Fibroblast of villous mesenchyme (primary cell): ENCODE measurements at regions not wholly inside any gene's neighbourhood (a gene's known extent, or its start where the extent isn't known, plus 50 kb on each side); places are given as distances from the start of the nearest gene placed in this dataset.

Experiments used
- DNase-seq: peaks from one replicate; pipeline ENCODE4 v3.0.0-alpha.2; 2010; ENCODE audit warnings: low read depth
- H3K4me3 ChIP-seq: 2 replicates; pipeline ENCODE4 v1.5.1; 2011; ENCODE audit warnings: low read depth, mild to moderate bottlenecking, low read length
- TF ChIP-seq, protein P1 (sequence below): IDR thresholded peaks from 2 replicates; pipeline ENCODE4 v1.5.1; 2012; ENCODE audit warnings: low read depth, mild to moderate bottlenecking, low read length; ENCODE audit not compliant: insufficient read depth

DNA sequence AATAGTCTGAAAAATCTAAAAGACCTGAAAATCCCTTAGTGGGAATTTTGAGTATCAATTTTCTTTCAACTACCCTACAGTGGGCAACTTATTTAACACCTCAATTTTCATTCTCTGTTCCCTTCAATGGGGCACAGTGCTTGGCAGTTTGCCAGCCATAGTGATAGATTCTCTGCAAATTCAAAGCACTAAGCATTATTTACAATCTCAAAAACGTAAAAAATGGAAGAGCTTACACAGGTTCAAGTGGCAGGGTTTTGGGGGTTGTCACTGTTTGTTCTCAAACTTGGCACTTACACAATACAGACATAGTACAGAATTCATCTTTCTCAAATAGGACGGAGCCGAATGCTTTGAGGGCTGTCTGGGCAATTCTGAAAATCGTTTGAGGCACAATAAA, 515.0 kb downstream of the EFNA5 start:
- DNase-seq: no peak
- TF ChIP-seq, protein P1, sequence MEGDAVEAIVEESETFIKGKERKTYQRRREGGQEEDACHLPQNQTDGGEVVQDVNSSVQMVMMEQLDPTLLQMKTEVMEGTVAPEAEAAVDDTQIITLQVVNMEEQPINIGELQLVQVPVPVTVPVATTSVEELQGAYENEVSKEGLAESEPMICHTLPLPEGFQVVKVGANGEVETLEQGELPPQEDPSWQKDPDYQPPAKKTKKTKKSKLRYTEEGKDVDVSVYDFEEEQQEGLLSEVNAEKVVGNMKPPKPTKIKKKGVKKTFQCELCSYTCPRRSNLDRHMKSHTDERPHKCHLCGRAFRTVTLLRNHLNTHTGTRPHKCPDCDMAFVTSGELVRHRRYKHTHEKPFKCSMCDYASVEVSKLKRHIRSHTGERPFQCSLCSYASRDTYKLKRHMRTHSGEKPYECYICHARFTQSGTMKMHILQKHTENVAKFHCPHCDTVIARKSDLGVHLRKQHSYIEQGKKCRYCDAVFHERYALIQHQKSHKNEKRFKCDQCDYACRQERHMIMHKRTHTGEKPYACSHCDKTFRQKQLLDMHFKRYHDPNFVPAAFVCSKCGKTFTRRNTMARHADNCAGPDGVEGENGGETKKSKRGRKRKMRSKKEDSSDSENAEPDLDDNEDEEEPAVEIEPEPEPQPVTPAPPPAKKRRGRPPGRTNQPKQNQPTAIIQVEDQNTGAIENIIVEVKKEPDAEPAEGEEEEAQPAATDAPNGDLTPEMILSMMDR: no peak
- H3K4me3 ChIP-seq: no peak overlapping the region

DNA sequence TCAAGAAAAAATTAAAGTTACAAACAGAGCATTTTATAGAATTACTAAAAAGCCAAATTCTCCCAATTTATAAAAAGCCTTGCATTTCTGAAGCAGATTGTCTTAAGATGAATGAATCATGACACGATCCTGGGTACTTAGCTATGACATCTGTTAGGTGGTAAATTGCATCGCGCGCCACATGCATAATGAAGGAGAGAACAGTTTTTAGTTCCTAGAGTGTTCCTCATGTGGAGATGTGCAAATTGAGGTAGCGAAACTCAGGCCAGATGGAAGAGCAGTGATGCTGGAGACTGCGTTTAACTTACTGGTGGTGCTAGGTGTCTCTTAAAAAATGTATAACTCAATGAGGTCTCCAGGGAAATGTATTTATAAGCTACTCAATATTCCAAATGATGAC, 516.1 kb downstream of the EFNA5 start:
- no peak for DNase-seq
- no peak overlapping the region for H3K4me3 ChIP-seq
- TF ChIP-seq, protein P1: no peak

DNA sequence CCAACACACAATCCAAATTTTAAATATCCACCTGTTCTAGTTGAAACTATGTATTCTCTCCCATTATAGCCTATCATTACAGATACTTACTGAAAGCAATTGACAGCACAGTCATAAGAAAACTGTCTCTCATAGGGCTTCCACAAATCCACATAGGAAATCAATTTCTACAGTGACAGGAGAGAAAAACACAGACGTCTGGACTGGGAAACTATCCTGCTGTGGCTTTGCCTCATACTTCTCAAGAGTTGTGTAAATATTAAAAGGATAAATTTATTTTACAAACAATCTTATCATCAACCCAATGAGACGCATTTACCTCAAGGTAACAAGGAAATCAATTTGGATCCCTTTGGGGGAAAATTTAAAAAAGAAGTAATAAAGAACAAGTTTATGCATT, 517.5 kb downstream of the EFNA5 start:
- no peak for DNase-seq
- H3K4me3 ChIP-seq: no peak overlapping the region
- TF ChIP-seq, protein P1: no peak

GRCh38 chr5:107149243-107150005, 521.3 kb downstream of the EFNA5 start:
- DNase-seq: no peak
- TF ChIP-seq, protein P1: no peak
- H3K4me3 ChIP-seq: no peak overlapping the region

DNA sequence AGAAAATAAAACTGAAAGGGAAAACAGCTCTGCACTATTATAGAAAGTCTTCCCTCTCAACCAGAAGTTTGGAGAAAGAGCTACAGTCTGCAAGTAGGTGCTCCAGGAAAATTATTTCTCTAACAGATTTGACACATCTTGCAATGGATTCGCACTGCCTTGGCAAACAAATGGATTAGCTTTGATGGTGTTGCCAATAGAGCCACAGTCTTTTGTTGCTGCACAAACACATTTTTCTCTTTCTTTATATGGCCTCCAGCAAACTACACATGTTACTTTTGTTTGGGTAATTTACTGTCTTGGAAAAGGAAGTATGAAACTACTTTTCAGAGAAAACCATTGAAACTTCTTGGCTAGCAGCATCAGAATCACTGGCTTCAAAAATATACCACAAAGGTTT, 523.1 kb downstream of the EFNA5 start:
- TF ChIP-seq, protein P1: no peak
- no peak for DNase-seq
- no peak overlapping the region for H3K4me3 ChIP-seq

- no peak overlapping the region for H3K4me3 ChIP-seq
- TF ChIP-seq, protein P1: no peak
- DNase-seq: no peak
These were observed 523.8 kb downstream of the EFNA5 start for GRCh38 chr5:107146901-107147300.

- peak; percentile 25 for DNase-seq
- TF ChIP-seq, protein P1: no peak
- no peak overlapping the region for H3K4me3 ChIP-seq
These were observed 535.3 kb downstream of the EFNA5 start for GRCh38 chr5:107135391-107135790.
